ENCODE measurements at regions not wholly inside any gene's neighbourhood (a gene's known extent, or its start where the extent isn't known, plus 50 kb on each side); places are given as distances from the start of the nearest gene placed in this dataset.
"Not testable (repeated sequence)": the region's sequence is repeated elsewhere in the genome, so short reads cannot be mapped to it uniquely, and the experiment has no call there.

GRCh38 chr4:105072095-105072494 lies 74.6 kb upstream of the TET2 start:
- H2BK5ac ChIP-seq (ENCODE audit: low read depth, low read length); H3K23ac ChIP-seq (ENCODE audit: insufficient read length): not testable (repeated sequence)
- WGBS, 2 experiments (ENCODE audit: extremely low coverage in 1 of 2, insufficient coverage in 1 of 2, insufficient read length in 1 of 2, insufficient replicate concordance in 2 of 2, low coverage in 1 of 2, low lambda C conversion rate in 2 of 2, missing lambda C conversion rate in 1 of 2), result 100% methylated on average over 2 of the region's 2 CpGs; no CpG with 5 or more reads in 1 of the 2 experiments

More at GRCh38 chr4:105072095-105072494, 74.6 kb upstream of the TET2 start:
- H2BK15ac ChIP-seq (ENCODE audit: low read length); H3K4me3 ChIP-seq (ENCODE audit: extremely low read depth in 1 of 4, insufficient read depth in 2 of 4, low read depth in 3 of 4, low read length in 4 of 4); H3K56ac ChIP-seq (replicated peaks; ENCODE audit: insufficient read length, low read depth, low read length); H3K4ac ChIP-seq (replicated peaks; ENCODE audit: insufficient read length, low read depth, low read length); POLR2A ChIA-PET (ENCODE audit: partially characterized antibody); H3K14ac ChIP-seq (ENCODE audit: insufficient read length); H2BK20ac ChIP-seq (ENCODE audit: low read length); H3K23me2 ChIP-seq (ENCODE audit: low read depth, low read length); H3K9me3 ChIP-seq (ENCODE audit: insufficient read depth in 2 of 2, low read depth in 1 of 2, low read length in 1 of 2); H3K4me1 ChIP-seq (replicated peaks in 1 of 4; ENCODE audit: control insufficient read depth in 3 of 4, insufficient read depth in 4 of 4, low read length in 3 of 4); H2AK5ac ChIP-seq (ENCODE audit: low read depth, low read length); H4K91ac ChIP-seq (replicated peaks; ENCODE audit: insufficient read length, low read length); H3K36me3 ChIP-seq (ENCODE audit: control insufficient read depth in 2 of 4, insufficient read depth in 4 of 4, low read length in 3 of 4); H3K79me2 ChIP-seq (ENCODE audit: control insufficient read depth in 1 of 2, insufficient read depth in 2 of 2, low read length in 2 of 2); H2BK12ac ChIP-seq (ENCODE audit: low read depth, low read length); FAIRE-seq; H3K18ac ChIP-seq (ENCODE audit: extremely low read depth, low read length); H2AFZ ChIP-seq (ENCODE audit: low read length); H2BK120ac ChIP-seq (replicated peaks; ENCODE audit: low read depth, low read length); H4K20me1 ChIP-seq (replicated peaks in 1 of 2; ENCODE audit: control insufficient read depth in 1 of 2, insufficient read depth in 2 of 2, low read length in 2 of 2); H4K5ac ChIP-seq (ENCODE audit: insufficient read length, low read depth, low read length); H3K27me3 ChIP-seq (replicated peaks in 1 of 4; ENCODE audit: control insufficient read depth in 3 of 4, extremely low read depth in 1 of 4, insufficient read depth in 3 of 4, low read length in 3 of 4); H3K9ac ChIP-seq (replicated peaks in 1 of 4; ENCODE audit: extremely low read depth in 1 of 4, low read depth in 3 of 4, low read length in 3 of 4); H3K79me1 ChIP-seq (ENCODE audit: low read depth, low read length); DNase-seq (ENCODE audit: low read depth in 1 of 2, low spot score in 2 of 2); H3K4me2 ChIP-seq (ENCODE audit: insufficient read depth in 1 of 2, low read depth in 2 of 2, low read length in 2 of 2); H4K8ac ChIP-seq (ENCODE audit: extremely low read depth, insufficient read depth, low read length); H3K27ac ChIP-seq (ENCODE audit: low read depth, low read length): not testable (repeated sequence)
- CTCF ChIA-PET (ENCODE audit: partially characterized antibody), result interaction anchor here (0.7 kb wide), 1 partner anchor 11 kb away, joined by 3 read pairs; no protein-coding TSS in a partner anchor

Data from H1 (cell line).